GM12878 (cell line): ENCODE measurements at regions not wholly inside any gene's neighbourhood (a gene's known extent, or its start where the extent isn't known, plus 50 kb on each side); places are given as distances from the start of the nearest gene placed in this dataset.

Experiments used
- ATAC-seq: fragments of 200-7000 bp; cut with Tn5 transposase; 3 replicates; pipeline ENCODE4 v1.9.1; 2020; ENCODE audit warnings: mild to moderate bottlenecking, moderate library complexity
- BruUV-seq: library from RNA; stranded (reverse); fragments of 400-500 nt; replicated peaks from 2 replicates; lab custom pipeline; 2021; lab: Mats Ljungman, UMichigan
- CTCF ChIA-PET: fragments of 300-600 bp; sonication (Branson Sonifier 250); formaldehyde crosslinking; extraction: SDS; loops from one replicate; lab custom pipeline; 2021; ENCODE audit warnings: inconsistent platforms; lab: Yijun Ruan, JAX
- POLR2A ChIA-PET: fragments of 350-600 bp; formaldehyde crosslinking; extraction: SDS; loops from one replicate; lab custom pipeline; 2021; ENCODE audit warnings: inconsistent platforms; lab: Charles Lee
- RAD21 ChIA-PET: fragments of 300-600 bp; sonication (Branson Sonifier 250); formaldehyde crosslinking; loops from one replicate; lab custom pipeline; 2023; ENCODE audit warnings: antibody characterized with exemption; ENCODE audit not compliant: unreplicated experiment; lab: Charles Lee
- SMC1A ChIA-PET: fragments of 300-600 bp; sonication (Branson Sonifier 250); formaldehyde crosslinking; loops from one replicate; lab custom pipeline; 2023; ENCODE audit not compliant: unreplicated experiment, uncharacterized antibody; lab: Charles Lee
- DNase-seq: peaks from one replicate; pipeline ENCODE4 v3.0.0-alpha.2; 2011; ENCODE audit warnings: low read depth, low spot score
- FAIRE-seq: peaks from 3 replicates; lab custom pipeline; 2011; peaks lifted over from hg19 to GRCh38; lab: Jason Lieb, UNC
- H2AFZ ChIP-seq: 2 replicates; pipeline ENCODE4 v1.6.0; 2011; ENCODE audit warnings: low read depth, low read length, control low read depth; ENCODE audit not compliant: control insufficient read depth
- H3K27ac ChIP-seq: 2 replicates; pipeline ENCODE4 v1.5.1; 2011; ENCODE audit warnings: control low read depth; ENCODE audit not compliant: control insufficient read depth, insufficient read depth
- H3K27me3 ChIP-seq, 2 experiments: replicated peaks in 1 of 2; 2 replicates each; pipeline versions ENCODE4 v1.6.0 to v1.6.1; 2011; ENCODE audit warnings: low read length in 1 of 2; ENCODE audit not compliant: control insufficient read depth in 2 of 2, insufficient read depth in 2 of 2
- H3K36me3 ChIP-seq, 2 experiments: 2 replicates each; pipeline ENCODE4 v1.5.1; 2011; ENCODE audit warnings: low read length in 1 of 2; ENCODE audit not compliant: control insufficient read depth in 2 of 2, insufficient read depth in 2 of 2
- H3K4me1 ChIP-seq: 2 replicates; pipeline ENCODE4 v1.6.1; 2011; ENCODE audit warnings: mild to moderate bottlenecking, low read length, moderate library complexity, mixed read lengths; ENCODE audit not compliant: control insufficient read depth, insufficient read depth
- H3K4me2 ChIP-seq: 2 replicates; pipeline ENCODE4 v1.6.0; 2011; ENCODE audit warnings: control low read depth; ENCODE audit not compliant: control insufficient read depth, insufficient read depth
- H3K4me3 ChIP-seq: fragments of 200-600 bp; sonication (generic); 2 replicates; pipeline ENCODE4 v1.5.1; 2016
- H3K79me2 ChIP-seq: 2 replicates; pipeline ENCODE4 v1.6.0; 2011; ENCODE audit warnings: low read length; ENCODE audit not compliant: control insufficient read depth, insufficient read depth
- H3K9ac ChIP-seq: 2 replicates; pipeline ENCODE4 v1.8.0; 2011; ENCODE audit warnings: low read length, control low read depth, mixed read lengths; ENCODE audit not compliant: control insufficient read depth, insufficient read depth
- H3K9me3 ChIP-seq: replicated peaks from 3 replicates; pipeline ENCODE4 v1.5.1; 2011; ENCODE audit warnings: mild to moderate bottlenecking, low read length; ENCODE audit not compliant: control insufficient read depth, insufficient read depth
- H4K20me1 ChIP-seq: 2 replicates; pipeline ENCODE4 v1.6.0; 2011; ENCODE audit not compliant: control insufficient read depth, insufficient read depth
- BACH1 ChIP-seq: fragments of 450-650 bp; IDR thresholded peaks from 2 replicates; pipeline ENCODE4 v1.6.1; 2017; ENCODE audit warnings: mild to moderate bottlenecking, borderline replicate concordance
- GABPA ChIP-seq: IDR thresholded peaks from 2 replicates; pipeline ENCODE4 v1.6.1; 2014; ENCODE audit warnings: antibody characterized with exemption, low read depth, mild to moderate bottlenecking, inconsistent platforms
- KAT2A ChIP-seq: conservative IDR thresholded peaks from 2 replicates; pipeline ENCODE4 v1.6.1; 2011; ENCODE audit warnings: low read depth, low read length; ENCODE audit not compliant: control insufficient read depth
- MEF2A ChIP-seq: IDR thresholded peaks from 2 replicates; pipeline ENCODE4 v1.6.1; 2011; ENCODE audit warnings: low read depth, mild to moderate bottlenecking, low read length, moderate library complexity; ENCODE audit not compliant: insufficient read depth
- RB1 ChIP-seq: fragments of 450-650 bp; formaldehyde crosslinking; IDR thresholded peaks from 2 replicates; pipeline ENCODE4 v1.6.1; 2017; ENCODE audit warnings: mild to moderate bottlenecking, borderline replicate concordance
- SREBF1 ChIP-seq: IDR thresholded peaks from 2 replicates; pipeline ENCODE4 v1.6.1; 2012; ENCODE audit warnings: mild to moderate bottlenecking, low read length
- SUZ12 ChIP-seq: fragments of 200-600 bp; sonication (generic); IDR thresholded peaks from one replicate; pipeline ENCODE4 v1.6.1; 2018; ENCODE audit warnings: antibody characterized with exemption, mild to moderate bottlenecking; ENCODE audit not compliant: unreplicated experiment
- TCF7 ChIP-seq: IDR thresholded peaks from 2 replicates; pipeline ENCODE4 v1.6.1; 2014; ENCODE audit warnings: antibody characterized with exemption, borderline replicate concordance
- ZBED1 ChIP-seq: IDR thresholded peaks from 2 replicates; pipeline ENCODE4 v1.6.1; 2016; ENCODE audit warnings: borderline replicate concordance
- ZBTB4 ChIP-seq: fragments of 450-650 bp; formaldehyde crosslinking; IDR thresholded peaks from 2 replicates; pipeline ENCODE4 v1.4.0; 2022; ENCODE audit warnings: mild to moderate bottlenecking, moderate library complexity
- WGBS: methylation state at CpG from one replicate; pipeline ENCODE4 v1.1.6; 2016; ENCODE audit warnings: low lambda C conversion rate; ENCODE audit not compliant: insufficient replicate concordance, insufficient coverage; ENCODE audit errors: missing lambda C conversion rate; 5-methylcytosine and 5-hydroxymethylcytosine counted together
- in situ Hi-C: fragments of 300-500 bp; cut with MboI; formaldehyde crosslinking; loops from 9 replicates; pipeline ENCODE4 v1.14.3; 2018; ENCODE audit warnings: mixed read lengths
- intact Hi-C: fragments of 100-400 bp; cut with micrococcal nuclease; formaldehyde crosslinking; loops from one replicate; pipeline ENCODE4 v1.14.2; 2022; ENCODE audit not compliant: unreplicated experiment
- TF ChIP-seq, protein P1 (sequence below): IDR thresholded peaks from 2 replicates; pipeline ENCODE4 v1.6.1; 2011; ENCODE audit warnings: mild to moderate bottlenecking, low read depth, low read length, moderate library complexity; ENCODE audit not compliant: insufficient replicate concordance

DNA sequence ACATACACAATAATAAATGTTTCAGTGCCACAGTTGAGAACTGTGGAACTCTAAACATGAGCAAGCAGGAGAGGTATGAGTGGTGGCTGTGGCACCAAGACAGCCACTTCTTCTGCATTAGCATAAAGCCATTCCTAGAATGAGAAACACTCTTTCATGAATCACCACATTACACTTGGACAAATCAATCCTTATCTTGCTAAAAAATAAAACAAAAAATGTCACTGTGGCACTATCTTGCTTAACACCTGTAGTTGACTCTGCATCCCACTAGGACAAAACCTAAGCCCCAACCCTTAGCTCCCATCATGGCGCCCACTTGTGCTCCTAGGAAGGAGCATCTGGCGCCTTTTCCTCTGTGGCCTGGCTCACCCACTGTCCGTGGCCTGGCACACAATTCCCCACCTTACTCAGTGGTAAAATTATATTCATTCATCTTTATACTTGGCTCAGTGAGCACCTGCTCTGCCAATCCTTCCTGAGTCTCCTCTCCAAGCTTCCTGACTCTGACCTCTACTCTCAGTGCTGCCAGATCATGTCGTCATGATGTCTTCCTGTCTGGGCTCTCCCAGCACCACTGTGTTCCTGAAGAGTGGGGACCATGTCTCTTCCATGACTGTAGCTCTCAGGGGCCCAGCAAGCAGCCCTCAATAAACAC, 272.9 kb downstream of the LNPK start (continued):
- TF ChIP-seq TCF7 (no peak), GABPA (no peak), SREBF1 (no peak), ZBTB4 (CRISPR knock-in tag) (no peak), SUZ12 (no peak), BACH1 (no peak)

GRCh38 chr2:175728032-175728431, 274.0 kb downstream of the LNPK start:
- no peaks in the 10 kb centered on the region for H3K79me2 ChIP-seq
- H3K27ac ChIP-seq = no peak overlapping the region
- no peaks in the 10 kb centered on the region for H4K20me1 ChIP-seq
- TF ChIP-seq ZBED1 = no peak
- no peak for TF ChIP-seq MEF2A
- no peak for TF ChIP-seq RB1
- TF ChIP-seq TCF7 = no peak
- TF ChIP-seq, protein P1, sequence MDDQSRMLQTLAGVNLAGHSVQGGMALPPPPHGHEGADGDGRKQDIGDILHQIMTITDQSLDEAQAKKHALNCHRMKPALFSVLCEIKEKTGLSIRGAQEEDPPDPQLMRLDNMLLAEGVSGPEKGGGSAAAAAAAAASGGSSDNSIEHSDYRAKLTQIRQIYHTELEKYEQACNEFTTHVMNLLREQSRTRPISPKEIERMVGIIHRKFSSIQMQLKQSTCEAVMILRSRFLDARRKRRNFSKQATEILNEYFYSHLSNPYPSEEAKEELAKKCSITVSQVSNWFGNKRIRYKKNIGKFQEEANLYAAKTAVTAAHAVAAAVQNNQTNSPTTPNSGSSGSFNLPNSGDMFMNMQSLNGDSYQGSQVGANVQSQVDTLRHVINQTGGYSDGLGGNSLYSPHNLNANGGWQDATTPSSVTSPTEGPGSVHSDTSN = no peak
- no peak for TF ChIP-seq KAT2A
- RAD21 ChIA-PET = no interaction called here
- WGBS = 9% methylated on average over 4 of the region's 4 CpGs
- no peak overlapping the region for H2AFZ ChIP-seq
- no peak for FAIRE-seq
- intact Hi-C loops = no loop called here
- no peak for DNase-seq
- BruUV-seq = no TSS peak
- POLR2A ChIA-PET = no interaction called here
- H3K4me3 ChIP-seq = no peak overlapping the region
- no peak overlapping the region for H3K4me2 ChIP-seq
- no peaks in the 10 kb centered on the region for H3K27me3 ChIP-seq
- H3K4me1 ChIP-seq = no peaks in the 10 kb centered on the region
- H3K36me3 ChIP-seq = no peaks in the 10 kb centered on the region
- CTCF ChIA-PET = no interaction called here
- H3K9ac ChIP-seq = no peak overlapping the region
- in situ Hi-C loops = no loop called here
- SMC1A ChIA-PET = no interaction called here
- H3K9me3 ChIP-seq = no peaks in the 10 kb centered on the region
- ATAC-seq = no peak
